ENCODE measurements at regions not wholly inside any gene's neighbourhood (a gene's known extent, or its start where the extent isn't known, plus 50 kb on each side); places are given as distances from the start of the nearest gene placed in this dataset.

DNA sequence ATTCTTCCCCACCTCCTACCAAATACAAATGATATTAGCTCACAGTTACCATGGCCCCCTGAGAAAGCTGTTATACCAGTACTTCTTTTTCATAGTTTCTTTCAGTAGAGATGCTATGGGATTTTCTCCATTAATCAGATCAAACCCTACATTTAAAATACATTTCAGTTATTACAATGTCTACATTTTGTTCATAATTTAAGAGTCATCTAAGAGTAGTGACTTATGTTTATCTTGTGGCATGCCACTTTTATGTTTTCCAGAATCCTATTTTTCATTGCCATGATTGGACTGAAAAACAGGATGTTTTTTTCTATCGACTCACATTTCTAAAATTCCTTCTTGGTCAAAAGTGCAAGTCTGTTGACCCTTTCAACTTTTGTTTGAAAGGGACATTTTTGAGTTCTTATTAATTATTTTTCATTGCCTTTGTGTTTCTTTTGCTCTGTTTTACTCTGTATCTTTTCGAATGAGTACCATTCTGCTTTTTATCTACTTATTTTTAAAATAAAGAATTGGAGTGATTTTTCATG, 77.4 kb upstream of the ANXA1 start:
- no peak for TF ChIP-seq POLR2A (IDR thresholded peaks at IDR 0.05; ENCODE audit: low read depth, low read length)
- no peak for TF ChIP-seq POLR2AphosphoS5 (IDR thresholded peaks at IDR 0.05; ENCODE audit: low read depth, low read length)
